Activated gamma-delta T cell treated with anti-CD3 and anti-CD28 coated beads, Interleukin-2, amount 50 U/mL, for 16 hours (primary cell): ENCODE measurements at regions not wholly inside any gene's neighbourhood (a gene's known extent, or its start where the extent isn't known, plus 50 kb on each side); places are given as distances from the start of the nearest gene placed in this dataset.

Experiments
- DNase-seq: peaks from one replicate; pipeline ENCODE4 v3.0.0-alpha.2; 2020; ENCODE audit warnings: low read depth

GRCh38 chr13:33466262-33466661 is 180.7 kb upstream of the STARD13 start:
- no peak for DNase-seq

GRCh38 chr13:33467556-33467955 is 182.0 kb upstream of the STARD13 start:
- DNase-seq = no peak

- DNase-seq = no peak
Measured at GRCh38 chr13:33471204-33471603, 185.6 kb upstream of the STARD13 start.

GRCh38 chr13:33472446-33472845 is 186.9 kb upstream of the STARD13 start:
- no peak for DNase-seq

GRCh38 chr13:33479105-33479504 is 193.6 kb upstream of the STARD13 start:
- no peak for DNase-seq

- no peak for DNase-seq
Measured at GRCh38 chr13:33480561-33480960, 195.0 kb upstream of the STARD13 start.

GRCh38 chr13:33483471-33483870 is 197.9 kb upstream of the STARD13 start:
- no peak for DNase-seq

- DNase-seq = no peak
Measured at GRCh38 chr13:33485247-33485646, 199.7 kb upstream of the STARD13 start.

GRCh38 chr13:33487575-33488243 is 202.2 kb upstream of the STARD13 start:
- no peak for DNase-seq

- no peak for DNase-seq
Measured at GRCh38 chr13:33489563-33489962, 204.0 kb upstream of the STARD13 start.

- no peak for DNase-seq
Measured at GRCh38 chr13:33490461-33491327, 205.1 kb upstream of the STARD13 start.

GRCh38 chr13:33493672-33494365 is 208.3 kb upstream of the STARD13 start:
- DNase-seq = no peak

GRCh38 chr13:33494596-33495204 is 209.1 kb upstream of the STARD13 start:
- DNase-seq = no peak

GRCh38 chr13:33496336-33496735 is 210.8 kb upstream of the STARD13 start:
- DNase-seq = no peak

GRCh38 chr13:33497146-33497845 is 211.7 kb upstream of the STARD13 start:
- DNase-seq = no peak

GRCh38 chr13:33508060-33508459 is 222.5 kb upstream of the STARD13 start:
- no peak for DNase-seq

- DNase-seq = no peak
Measured at GRCh38 chr13:33509642-33510229, 224.2 kb upstream of the STARD13 start.

- DNase-seq = no peak
Measured at GRCh38 chr13:33510350-33510970, 224.9 kb upstream of the STARD13 start.

- no peak for DNase-seq
Measured at GRCh38 chr13:33512880-33513554, 227.5 kb upstream of the STARD13 start.

- DNase-seq = no peak
Measured at GRCh38 chr13:33514362-33514761, 228.8 kb upstream of the STARD13 start.
